WTC11 (cell line): ENCODE measurements at regions not wholly inside any gene's neighbourhood (a gene's known extent, or its start where the extent isn't known, plus 50 kb on each side); places are given as distances from the start of the nearest gene placed in this dataset.

ENCODE experiments used
- ATAC-seq: fragments of 200-7000 bp; cut with Tn5 transposase; 2 replicates; pipeline ENCODE4 v1.10.0; 2021; ENCODE audit warnings: mild to moderate bottlenecking, moderate library complexity
- CTCF ChIA-PET: fragments of 300-600 bp; sonication (Branson Sonifier 250); formaldehyde crosslinking; loops from one replicate; lab custom pipeline; 2021; ENCODE audit warnings: antibody characterized with exemption; lab: Charles Lee
- POLR2A ChIA-PET: fragments of 350-600 bp; sonication (Branson Sonifier 250); formaldehyde crosslinking; loops from one replicate; lab custom pipeline; 2021; ENCODE audit warnings: antibody characterized with exemption; lab: Charles Lee
- DNase-seq: peaks from one replicate; pipeline ENCODE4 v3.0.0; 2021; ENCODE audit warnings: low spot score
- H3K27ac Mint-ChIP-seq: 2 replicates; pipeline ENCODE4 v1.8.0; 2021; ENCODE audit warnings: mixed read lengths
- H3K27me3 Mint-ChIP-seq: 2 replicates; pipeline ENCODE4 v1.8.0; 2021; ENCODE audit warnings: low read depth, mild to moderate bottlenecking, moderate library complexity, mixed read lengths
- H3K36me3 Mint-ChIP-seq: 2 replicates; pipeline ENCODE4 v1.8.0; 2021; ENCODE audit warnings: mixed read lengths
- H3K4me1 Mint-ChIP-seq: 2 replicates; pipeline ENCODE4 v1.8.0; 2022; ENCODE audit warnings: mixed read lengths
- H3K4me3 Mint-ChIP-seq: 2 replicates; pipeline ENCODE4 v1.8.0; 2021; ENCODE audit warnings: mild to moderate bottlenecking, moderate library complexity, mixed read lengths
- H3K9me3 Mint-ChIP-seq: 2 replicates; pipeline ENCODE4 v1.8.0; 2021; ENCODE audit warnings: mixed read lengths
- FOXK1 ChIP-seq: sonication (generic); formaldehyde crosslinking; IDR thresholded peaks from 2 replicates; pipeline ENCODE4 v1.8.0; 2022; ENCODE audit warnings: mild to moderate bottlenecking, moderate library complexity, missing genetic modification reagents
- FOXP1 ChIP-seq: sonication (generic); formaldehyde crosslinking; IDR thresholded peaks from 2 replicates; pipeline ENCODE4 v1.8.0; 2022; ENCODE audit warnings: missing genetic modification reagents, mild to moderate bottlenecking, moderate library complexity, borderline replicate concordance
- GRHL2 ChIP-seq: fragments of 250-450 bp; sonication (Bioruptor Pico); IDR thresholded peaks from 2 replicates; pipeline ENCODE4 v1.8.0; 2022; ENCODE audit warnings: mild to moderate bottlenecking, moderate library complexity; ENCODE audit not compliant: insufficient replicate concordance, severe bottlenecking
- GTF2I ChIP-seq: fragments of 250-450 bp; sonication (Bioruptor Pico); conservative IDR thresholded peaks from 2 replicates; pipeline ENCODE4 v1.4.0; 2021; ENCODE audit warnings: mild to moderate bottlenecking
- HMGA2 ChIP-seq: fragments of 250-450 bp; sonication (Bioruptor Pico); IDR thresholded peaks from 2 replicates; pipeline ENCODE4 v1.4.0; 2021; ENCODE audit warnings: mild to moderate bottlenecking, moderate library complexity
- KAT7 ChIP-seq: sonication (generic); formaldehyde crosslinking; IDR thresholded peaks from 2 replicates; pipeline ENCODE4 v1.8.1; 2023; ENCODE audit warnings: missing genetic modification reagents, mild to moderate bottlenecking, borderline replicate concordance
- NFYB ChIP-seq: sonication (generic); formaldehyde crosslinking; conservative IDR thresholded peaks from 2 replicates; pipeline ENCODE4 v1.8.0; 2022; ENCODE audit warnings: low read depth, missing genetic modification reagents
- NR1H2 ChIP-seq: sonication (generic); formaldehyde crosslinking; IDR thresholded peaks from 2 replicates; pipeline ENCODE4 v1.9.0; 2021; ENCODE audit warnings: mild to moderate bottlenecking, moderate library complexity, missing genetic modification reagents
- NR2C2 ChIP-seq: sonication (generic); formaldehyde crosslinking; IDR thresholded peaks from 2 replicates; pipeline ENCODE4 v1.8.0; 2022; ENCODE audit warnings: mild to moderate bottlenecking, missing genetic modification reagents
- RELA ChIP-seq: sonication (generic); formaldehyde crosslinking; IDR thresholded peaks from 2 replicates; pipeline ENCODE4 v1.8.1; 2022; ENCODE audit warnings: missing genetic modification reagents, mild to moderate bottlenecking, borderline replicate concordance
- SMAD3 ChIP-seq: sonication (generic); formaldehyde crosslinking; IDR thresholded peaks from 2 replicates; pipeline ENCODE4 v1.8.0; 2022; ENCODE audit warnings: missing genetic modification reagents, mild to moderate bottlenecking, borderline replicate concordance
- ZNF263 ChIP-seq: sonication (generic); formaldehyde crosslinking; IDR thresholded peaks from 2 replicates; pipeline ENCODE4 v1.8.1; 2022; ENCODE audit warnings: low read depth, mild to moderate bottlenecking, moderate library complexity, missing genetic modification reagents
- ZNF396 ChIP-seq: fragments of 250-450 bp; sonication (Bioruptor Pico); IDR thresholded peaks from 2 replicates; pipeline ENCODE4 v1.8.0; 2021; ENCODE audit warnings: mild to moderate bottlenecking, moderate library complexity, borderline replicate concordance
- ZNF416 ChIP-seq: fragments of 250-450 bp; sonication (Bioruptor Pico); IDR thresholded peaks from 2 replicates; pipeline ENCODE4 v1.9.0; 2021; ENCODE audit warnings: mild to moderate bottlenecking, inconsistent platforms
- ZNF423 ChIP-seq: fragments of 250-450 bp; sonication (Bioruptor Pico); IDR thresholded peaks from 2 replicates; pipeline ENCODE4 v2.1.2; 2022; ENCODE audit warnings: mild to moderate bottlenecking, moderate library complexity
- TF ChIP-seq, protein P1 (sequence below): sonication (generic); formaldehyde crosslinking; IDR thresholded peaks from 2 replicates; pipeline ENCODE4 v1.8.0; 2022; ENCODE audit warnings: mild to moderate bottlenecking, missing genetic modification reagents
- TF ChIP-seq, protein P2 (sequence below): sonication (generic); formaldehyde crosslinking; conservative IDR thresholded peaks from 2 replicates; pipeline ENCODE4 v1.8.1; 2022; ENCODE audit warnings: mild to moderate bottlenecking, missing genetic modification reagents
- TF ChIP-seq, protein P3 (sequence below): sonication (generic); formaldehyde crosslinking; IDR thresholded peaks from 2 replicates; pipeline ENCODE4 v1.8.1; 2022; ENCODE audit warnings: low read depth, mild to moderate bottlenecking, moderate library complexity, missing genetic modification reagents, borderline replicate concordance
- TF ChIP-seq, protein P4 (sequence below): fragments of 250-450 bp; sonication (Bioruptor Pico); IDR thresholded peaks from 2 replicates; pipeline ENCODE4 v1.9.0; 2021; ENCODE audit warnings: mild to moderate bottlenecking, borderline replicate concordance
- TF ChIP-seq, protein P5 (sequence below): sonication (generic); formaldehyde crosslinking; conservative IDR thresholded peaks from 2 replicates; pipeline ENCODE4 v1.8.1; 2023; ENCODE audit warnings: mild to moderate bottlenecking, low read depth, missing genetic modification reagents, moderate library complexity

DNA sequence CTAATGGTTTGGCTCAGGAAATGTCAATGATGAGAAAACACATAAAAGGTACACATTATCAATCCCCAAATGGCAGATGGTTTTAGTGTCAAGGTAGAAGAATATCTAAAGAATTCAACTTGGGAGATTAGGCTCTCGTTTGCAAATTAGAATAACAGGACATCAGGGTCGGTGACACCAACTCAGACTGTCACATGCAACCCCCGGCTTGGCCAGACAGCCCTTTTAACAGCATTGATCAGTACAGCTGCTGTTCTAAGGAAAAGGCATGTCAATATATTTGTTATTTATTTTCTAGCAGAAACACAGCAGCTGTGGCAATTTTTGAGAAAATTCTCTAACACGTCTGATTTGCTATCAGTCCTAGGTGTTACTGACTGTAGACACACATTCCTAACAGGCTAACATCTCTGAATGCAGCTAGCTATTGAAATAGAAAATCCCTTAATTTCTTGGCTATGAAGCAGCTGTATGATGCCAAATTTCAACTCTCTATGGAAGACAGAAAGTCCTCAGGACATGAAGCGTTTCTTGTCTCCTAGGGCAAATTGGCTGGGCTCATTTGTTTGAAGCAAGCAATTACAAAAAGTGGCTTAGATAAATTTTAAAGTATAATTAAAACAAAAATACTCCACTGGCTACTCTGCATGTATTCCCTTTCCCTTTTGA is 269.0 kb upstream of the CXXC4 start:
- no peaks in the 10 kb centered on the region for H3K9me3 Mint-ChIP-seq
- ChIA-PET POLR2A (no interaction called here), CTCF (no interaction called here)
- no peak overlapping the region for H3K27ac Mint-ChIP-seq
- ATAC-seq (no peak), DNase-seq (no peak)
- no peaks in the 10 kb centered on the region for H3K36me3 Mint-ChIP-seq
- peaks cover 16% of the 10 kb centered on the region for H3K4me1 Mint-ChIP-seq
- TF ChIP-seq, protein P1, sequence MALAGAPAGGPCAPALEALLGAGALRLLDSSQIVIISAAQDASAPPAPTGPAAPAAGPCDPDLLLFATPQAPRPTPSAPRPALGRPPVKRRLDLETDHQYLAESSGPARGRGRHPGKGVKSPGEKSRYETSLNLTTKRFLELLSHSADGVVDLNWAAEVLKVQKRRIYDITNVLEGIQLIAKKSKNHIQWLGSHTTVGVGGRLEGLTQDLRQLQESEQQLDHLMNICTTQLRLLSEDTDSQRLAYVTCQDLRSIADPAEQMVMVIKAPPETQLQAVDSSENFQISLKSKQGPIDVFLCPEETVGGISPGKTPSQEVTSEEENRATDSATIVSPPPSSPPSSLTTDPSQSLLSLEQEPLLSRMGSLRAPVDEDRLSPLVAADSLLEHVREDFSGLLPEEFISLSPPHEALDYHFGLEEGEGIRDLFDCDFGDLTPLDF: no peak
- TF ChIP-seq NR2C2 (CRISPR knock-in tag): no peak
- no peak for TF ChIP-seq FOXK1 (CRISPR knock-in tag)
- no peak for TF ChIP-seq FOXP1 (CRISPR knock-in tag)
- TF ChIP-seq NFYB (CRISPR knock-in tag): no peak
- TF ChIP-seq, protein P2, sequence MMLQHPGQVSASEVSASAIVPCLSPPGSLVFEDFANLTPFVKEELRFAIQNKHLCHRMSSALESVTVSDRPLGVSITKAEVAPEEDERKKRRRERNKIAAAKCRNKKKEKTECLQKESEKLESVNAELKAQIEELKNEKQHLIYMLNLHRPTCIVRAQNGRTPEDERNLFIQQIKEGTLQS: no peak
- no peak for TF ChIP-seq ZNF263 (CRISPR knock-in tag)
- TF ChIP-seq ZNF416: no peak
- no peak for TF ChIP-seq SMAD3 (CRISPR knock-in tag)
- TF ChIP-seq, protein P3, sequence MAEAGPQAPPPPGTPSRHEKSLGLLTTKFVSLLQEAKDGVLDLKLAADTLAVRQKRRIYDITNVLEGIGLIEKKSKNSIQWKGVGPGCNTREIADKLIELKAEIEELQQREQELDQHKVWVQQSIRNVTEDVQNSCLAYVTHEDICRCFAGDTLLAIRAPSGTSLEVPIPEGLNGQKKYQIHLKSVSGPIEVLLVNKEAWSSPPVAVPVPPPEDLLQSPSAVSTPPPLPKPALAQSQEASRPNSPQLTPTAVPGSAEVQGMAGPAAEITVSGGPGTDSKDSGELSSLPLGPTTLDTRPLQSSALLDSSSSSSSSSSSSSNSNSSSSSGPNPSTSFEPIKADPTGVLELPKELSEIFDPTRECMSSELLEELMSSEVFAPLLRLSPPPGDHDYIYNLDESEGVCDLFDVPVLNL: no peak
- H3K4me3 Mint-ChIP-seq: no peak overlapping the region
- peaks cover 2% of the 10 kb centered on the region for H3K27me3 Mint-ChIP-seq

DNA sequence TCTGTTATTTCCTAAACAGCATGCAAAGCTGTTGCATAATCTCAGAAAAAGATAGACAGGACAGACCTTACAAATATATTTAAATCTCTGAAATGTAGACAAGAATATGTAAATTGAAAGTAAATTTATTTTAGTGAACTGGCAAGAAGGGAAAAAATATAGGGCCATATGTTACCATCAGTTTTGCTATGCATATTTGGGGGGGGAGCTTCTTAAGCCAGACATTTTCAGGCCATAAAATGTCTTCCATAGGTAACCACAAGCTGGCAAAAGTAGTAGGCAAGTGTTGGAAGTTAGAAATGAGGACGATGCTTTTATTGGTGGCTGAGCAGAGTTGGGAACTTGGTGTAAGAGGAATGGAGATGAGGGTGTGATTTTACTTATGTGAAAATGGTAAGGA is 272.0 kb upstream of the CXXC4 start:
- Mint-ChIP-seq H3K4me1 (peaks cover 3% of the 10 kb centered on the region; the same call in 1 of the 2 replicates), H3K27me3 (peaks cover 16% of the 10 kb centered on the region), H3K4me3 (no peak overlapping the region), H3K9me3 (no peaks in the 10 kb centered on the region), H3K36me3 (no peaks in the 10 kb centered on the region), H3K27ac (no peak overlapping the region)
- CTCF ChIA-PET: no interaction called here
- no peak for DNase-seq
- POLR2A ChIA-PET: no interaction called here
- ATAC-seq: no peak
- TF ChIP-seq KAT7 (CRISPR knock-in tag): no peak
- no peak for TF ChIP-seq ZNF423
- TF ChIP-seq ZNF416: no peak
- TF ChIP-seq ZNF396 (CRISPR knock-in tag): no peak
- no peak for TF ChIP-seq NR1H2 (CRISPR knock-in tag)
- no peak for TF ChIP-seq ZNF263 (CRISPR knock-in tag)
- TF ChIP-seq HMGA2 (CRISPR knock-in tag): no peak
- TF ChIP-seq, protein P4, sequence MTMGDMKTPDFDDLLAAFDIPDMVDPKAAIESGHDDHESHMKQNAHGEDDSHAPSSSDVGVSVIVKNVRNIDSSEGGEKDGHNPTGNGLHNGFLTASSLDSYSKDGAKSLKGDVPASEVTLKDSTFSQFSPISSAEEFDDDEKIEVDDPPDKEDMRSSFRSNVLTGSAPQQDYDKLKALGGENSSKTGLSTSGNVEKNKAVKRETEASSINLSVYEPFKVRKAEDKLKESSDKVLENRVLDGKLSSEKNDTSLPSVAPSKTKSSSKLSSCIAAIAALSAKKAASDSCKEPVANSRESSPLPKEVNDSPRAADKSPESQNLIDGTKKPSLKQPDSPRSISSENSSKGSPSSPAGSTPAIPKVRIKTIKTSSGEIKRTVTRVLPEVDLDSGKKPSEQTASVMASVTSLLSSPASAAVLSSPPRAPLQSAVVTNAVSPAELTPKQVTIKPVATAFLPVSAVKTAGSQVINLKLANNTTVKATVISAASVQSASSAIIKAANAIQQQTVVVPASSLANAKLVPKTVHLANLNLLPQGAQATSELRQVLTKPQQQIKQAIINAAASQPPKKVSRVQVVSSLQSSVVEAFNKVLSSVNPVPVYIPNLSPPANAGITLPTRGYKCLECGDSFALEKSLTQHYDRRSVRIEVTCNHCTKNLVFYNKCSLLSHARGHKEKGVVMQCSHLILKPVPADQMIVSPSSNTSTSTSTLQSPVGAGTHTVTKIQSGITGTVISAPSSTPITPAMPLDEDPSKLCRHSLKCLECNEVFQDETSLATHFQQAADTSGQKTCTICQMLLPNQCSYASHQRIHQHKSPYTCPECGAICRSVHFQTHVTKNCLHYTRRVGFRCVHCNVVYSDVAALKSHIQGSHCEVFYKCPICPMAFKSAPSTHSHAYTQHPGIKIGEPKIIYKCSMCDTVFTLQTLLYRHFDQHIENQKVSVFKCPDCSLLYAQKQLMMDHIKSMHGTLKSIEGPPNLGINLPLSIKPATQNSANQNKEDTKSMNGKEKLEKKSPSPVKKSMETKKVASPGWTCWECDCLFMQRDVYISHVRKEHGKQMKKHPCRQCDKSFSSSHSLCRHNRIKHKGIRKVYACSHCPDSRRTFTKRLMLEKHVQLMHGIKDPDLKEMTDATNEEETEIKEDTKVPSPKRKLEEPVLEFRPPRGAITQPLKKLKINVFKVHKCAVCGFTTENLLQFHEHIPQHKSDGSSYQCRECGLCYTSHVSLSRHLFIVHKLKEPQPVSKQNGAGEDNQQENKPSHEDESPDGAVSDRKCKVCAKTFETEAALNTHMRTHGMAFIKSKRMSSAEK (CRISPR knock-in tag): no peak

DNA sequence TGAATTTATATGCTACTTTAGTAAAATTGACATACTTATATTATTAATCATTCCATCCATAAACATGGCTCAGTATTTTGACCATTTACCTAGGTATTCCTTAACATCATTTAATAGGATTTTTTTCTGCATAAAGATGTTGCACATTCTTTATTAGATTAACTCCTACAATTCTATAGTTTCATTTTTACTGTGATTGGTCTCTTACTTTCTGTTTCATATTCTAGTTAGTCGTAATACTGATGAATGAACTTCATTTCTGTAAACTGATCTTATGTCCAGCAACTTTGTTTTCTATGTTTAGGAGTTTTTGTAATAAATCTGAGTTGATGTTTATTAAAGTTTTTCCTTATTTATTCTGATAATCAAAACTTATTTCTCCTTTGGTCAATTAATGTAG is 278.2 kb upstream of the CXXC4 start:
- H3K4me1 Mint-ChIP-seq: no peaks in the 10 kb centered on the region
- ChIA-PET POLR2A (no interaction called here), CTCF (no interaction called here)
- H3K27me3 Mint-ChIP-seq: peaks cover 16% of the 10 kb centered on the region
- no peak overlapping the region for H3K27ac Mint-ChIP-seq
- no peak overlapping the region for H3K4me3 Mint-ChIP-seq
- no peak for ATAC-seq
- DNase-seq: no peak
- no peaks in the 10 kb centered on the region for H3K9me3 Mint-ChIP-seq
- no peaks in the 10 kb centered on the region for H3K36me3 Mint-ChIP-seq
- TF ChIP-seq RELA: no peak
- TF ChIP-seq, protein P2: no peak
- TF ChIP-seq GTF2I (CRISPR knock-in tag): no peak
- TF ChIP-seq, protein P5, sequence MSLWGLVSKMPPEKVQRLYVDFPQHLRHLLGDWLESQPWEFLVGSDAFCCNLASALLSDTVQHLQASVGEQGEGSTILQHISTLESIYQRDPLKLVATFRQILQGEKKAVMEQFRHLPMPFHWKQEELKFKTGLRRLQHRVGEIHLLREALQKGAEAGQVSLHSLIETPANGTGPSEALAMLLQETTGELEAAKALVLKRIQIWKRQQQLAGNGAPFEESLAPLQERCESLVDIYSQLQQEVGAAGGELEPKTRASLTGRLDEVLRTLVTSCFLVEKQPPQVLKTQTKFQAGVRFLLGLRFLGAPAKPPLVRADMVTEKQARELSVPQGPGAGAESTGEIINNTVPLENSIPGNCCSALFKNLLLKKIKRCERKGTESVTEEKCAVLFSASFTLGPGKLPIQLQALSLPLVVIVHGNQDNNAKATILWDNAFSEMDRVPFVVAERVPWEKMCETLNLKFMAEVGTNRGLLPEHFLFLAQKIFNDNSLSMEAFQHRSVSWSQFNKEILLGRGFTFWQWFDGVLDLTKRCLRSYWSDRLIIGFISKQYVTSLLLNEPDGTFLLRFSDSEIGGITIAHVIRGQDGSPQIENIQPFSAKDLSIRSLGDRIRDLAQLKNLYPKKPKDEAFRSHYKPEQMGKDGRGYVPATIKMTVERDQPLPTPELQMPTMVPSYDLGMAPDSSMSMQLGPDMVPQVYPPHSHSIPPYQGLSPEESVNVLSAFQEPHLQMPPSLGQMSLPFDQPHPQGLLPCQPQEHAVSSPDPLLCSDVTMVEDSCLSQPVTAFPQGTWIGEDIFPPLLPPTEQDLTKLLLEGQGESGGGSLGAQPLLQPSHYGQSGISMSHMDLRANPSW: no peak
- no peak for TF ChIP-seq GRHL2
- TF ChIP-seq, protein P1: no peak
